CD4-positive, alpha-beta T cell treated with Interleukin-12 subunit alpha and Interleukin-12 subunit beta, for 1 hour (primary cell): ENCODE measurements at regions not wholly inside any gene's neighbourhood (a gene's known extent, or its start where the extent isn't known, plus 50 kb on each side); places are given as distances from the start of the nearest gene placed in this dataset.

Experiments used
- DNase-seq: peaks from one replicate; pipeline ENCODE4 v3.0.0-alpha.2; 2020

DNA sequence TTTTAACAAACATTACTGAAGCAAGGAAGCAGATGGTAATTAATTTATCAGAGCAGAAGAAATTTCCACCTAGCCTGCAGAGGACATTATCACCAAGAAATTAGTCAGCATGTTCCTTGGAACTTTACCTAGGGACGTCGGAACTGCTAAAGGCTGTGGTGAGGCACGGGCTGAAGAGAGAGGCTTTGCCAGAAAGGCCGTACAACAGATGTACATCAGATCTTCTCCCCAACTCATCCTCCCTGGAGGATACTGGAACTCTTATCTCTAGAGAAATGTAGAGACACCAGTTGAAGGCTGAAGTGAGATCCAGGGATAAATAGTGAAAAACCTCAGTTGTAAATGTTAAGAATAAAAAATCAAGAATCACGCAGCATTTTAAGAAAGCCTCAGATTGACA is 257.1 kb downstream of the SAMD5 start:
- DNase-seq: no peak

DNA sequence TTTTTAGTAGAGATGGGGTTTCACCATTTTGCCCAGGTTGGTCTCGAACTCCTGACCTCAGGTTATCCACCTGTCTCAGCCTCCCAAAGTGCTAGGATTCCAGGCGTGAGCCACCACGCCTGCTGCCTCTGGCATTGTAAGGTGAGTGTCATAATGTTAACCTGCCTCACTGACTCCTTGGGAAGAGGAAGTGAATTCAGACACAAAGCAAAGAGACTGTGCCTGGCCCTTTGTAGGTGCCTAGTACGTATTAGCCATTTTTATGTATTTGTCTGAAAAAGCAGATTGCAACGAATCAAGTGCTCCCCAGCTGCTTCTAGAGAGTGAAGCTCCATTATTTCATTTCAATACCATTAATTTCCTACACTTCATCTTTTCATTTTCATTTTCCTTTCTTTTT is 260.5 kb downstream of the SAMD5 start:
- DNase-seq: no peak

DNA sequence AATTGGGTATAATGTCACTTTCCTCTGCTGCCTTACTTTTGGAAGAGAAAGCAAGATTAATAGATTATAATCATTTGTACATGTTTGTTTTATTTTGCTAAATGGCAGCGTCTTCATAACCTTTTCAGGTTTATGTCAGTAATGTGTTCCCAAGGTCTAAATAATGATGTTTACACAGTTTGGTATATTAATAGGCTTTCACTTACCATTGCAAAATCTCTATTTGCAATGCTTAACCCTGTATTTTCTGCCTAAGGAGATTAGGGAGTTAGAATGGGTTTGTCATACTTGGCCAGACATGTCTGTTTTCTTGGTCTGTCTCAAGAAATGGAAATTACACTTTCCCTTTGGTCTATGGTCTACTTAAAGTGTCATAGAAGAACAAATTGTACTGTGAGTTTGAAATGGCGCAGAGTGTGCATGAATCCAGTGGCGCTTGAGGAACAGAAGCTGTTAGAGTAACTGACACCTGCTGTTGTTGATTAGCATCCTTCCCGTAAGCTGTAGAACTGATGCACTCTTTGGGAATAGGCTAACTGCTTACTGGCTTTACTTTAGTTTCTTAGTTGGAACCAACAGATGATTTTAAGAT is 261.1 kb downstream of the SAMD5 start:
- DNase-seq: no peak

DNA sequence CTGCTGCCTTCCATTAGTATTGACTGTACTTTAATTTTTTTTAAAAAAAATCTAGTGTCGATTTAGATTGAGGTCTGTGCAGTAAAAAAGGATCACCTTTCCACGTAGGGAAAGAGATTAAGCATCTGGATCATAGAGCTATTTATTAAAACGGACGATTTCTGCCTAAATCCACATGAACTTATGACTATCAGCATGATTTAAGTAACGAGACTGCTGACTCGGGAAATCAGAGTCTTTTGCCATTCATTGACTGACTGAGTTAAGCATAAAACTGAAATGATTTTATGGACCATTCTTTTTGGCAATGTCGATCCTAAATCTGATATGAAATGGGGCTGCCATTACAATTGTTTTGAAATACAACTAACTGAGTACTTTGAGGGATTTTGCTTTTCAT is 261.7 kb downstream of the SAMD5 start:
- DNase-seq: no peak

DNA sequence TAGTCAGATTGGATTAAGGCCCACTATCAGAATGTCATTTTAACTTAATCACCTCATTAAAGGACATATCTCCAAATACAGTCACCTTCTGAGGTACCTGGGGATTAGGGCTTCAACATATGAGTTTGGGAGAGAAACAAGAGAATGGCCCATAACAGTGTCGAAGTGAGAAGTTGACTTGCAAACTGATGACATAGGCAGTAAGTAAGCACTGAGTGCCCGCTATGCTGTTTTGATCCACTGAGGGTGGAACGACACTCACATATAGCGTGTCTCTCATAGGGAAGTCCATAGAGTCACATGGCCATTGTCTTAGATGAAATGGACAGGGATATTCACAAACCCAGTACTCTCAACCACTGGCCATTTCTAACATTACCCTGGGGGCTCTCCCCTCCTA is 264.2 kb downstream of the SAMD5 start:
- DNase-seq: no peak

DNA sequence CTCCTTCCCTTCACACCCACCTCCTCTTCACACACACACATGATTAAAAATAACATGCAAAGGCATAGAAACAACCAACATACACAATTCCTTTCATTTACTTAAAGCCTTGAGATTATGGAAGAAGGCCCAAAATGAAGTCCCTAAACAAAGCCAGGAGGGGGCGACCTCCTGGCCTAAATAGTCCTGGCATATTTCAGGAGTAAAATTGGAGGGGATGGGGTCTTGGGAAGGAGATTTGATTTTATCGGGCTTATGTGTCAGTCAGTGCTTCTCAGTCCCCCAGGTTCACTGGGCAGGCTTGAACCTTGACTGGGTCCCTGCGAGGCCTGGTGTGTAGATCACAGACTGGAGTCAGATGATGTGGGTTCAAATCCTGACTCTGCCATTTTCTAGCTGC is 266.4 kb downstream of the SAMD5 start:
- no peak for DNase-seq

DNA sequence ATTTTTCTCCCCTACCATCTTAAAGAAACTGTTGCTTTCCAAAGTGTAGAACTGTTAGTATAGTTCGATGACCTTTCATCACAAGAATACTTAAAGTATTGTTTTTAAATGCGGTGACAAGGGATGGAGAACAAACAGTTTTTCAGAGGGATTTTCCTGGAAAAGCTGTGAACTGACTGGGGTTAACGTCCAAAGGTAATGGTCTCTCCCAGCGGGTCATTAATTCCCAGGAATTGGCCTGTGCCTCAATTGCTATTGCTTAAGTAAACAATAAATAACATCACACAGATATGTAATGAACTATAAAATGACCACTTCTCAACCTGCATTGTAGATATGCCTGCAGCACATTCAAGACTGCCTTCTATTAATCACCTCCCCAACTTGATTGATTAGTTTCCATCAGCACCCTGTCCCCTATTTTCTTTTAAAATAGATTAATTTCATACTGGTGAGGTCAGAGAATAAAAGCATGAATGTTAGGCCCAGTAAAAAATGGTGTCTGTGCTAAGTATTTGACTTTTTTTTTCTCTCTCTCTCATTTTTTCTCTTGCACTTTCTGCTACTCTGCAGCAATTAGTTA is 268.2 kb downstream of the SAMD5 start:
- DNase-seq: no peak

DNA sequence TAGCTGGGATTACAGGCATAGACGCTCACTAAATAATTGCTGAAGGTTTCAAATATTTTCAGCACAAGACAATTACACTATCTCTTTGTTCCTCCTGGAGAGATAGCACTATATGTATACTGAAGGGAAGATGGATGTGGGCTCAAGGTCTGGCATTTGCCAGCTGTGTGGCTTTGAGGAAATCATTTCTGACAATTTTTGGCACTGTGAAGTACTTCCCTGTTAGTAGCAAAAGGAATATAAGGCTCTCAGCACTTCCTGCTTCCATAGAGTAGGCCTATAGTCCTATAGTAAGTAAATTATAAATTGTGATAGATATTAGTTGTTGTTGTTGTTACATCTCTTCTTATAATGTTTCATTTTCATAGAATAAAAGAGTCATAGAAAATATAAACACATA is 271.1 kb downstream of the SAMD5 start:
- no peak for DNase-seq

DNA sequence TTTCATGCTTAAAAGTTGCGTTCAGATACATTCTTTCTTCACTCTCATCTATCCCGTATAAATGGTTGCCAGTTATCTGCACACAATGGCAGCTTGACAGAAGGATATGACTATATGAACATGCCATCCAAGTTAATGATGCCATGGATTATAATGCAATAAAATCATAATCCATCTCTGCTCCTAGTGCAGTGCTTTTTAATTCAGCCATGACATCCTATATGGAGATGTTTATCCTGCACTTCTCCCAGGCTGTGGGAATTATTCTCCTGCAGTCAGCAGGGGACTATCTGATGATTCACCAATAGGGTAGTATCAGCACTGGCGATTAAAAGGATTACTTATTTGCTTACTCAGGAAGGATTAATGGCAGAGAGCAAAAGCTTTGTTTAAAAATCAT is 273.8 kb downstream of the SAMD5 start:
- DNase-seq: no peak

DNA sequence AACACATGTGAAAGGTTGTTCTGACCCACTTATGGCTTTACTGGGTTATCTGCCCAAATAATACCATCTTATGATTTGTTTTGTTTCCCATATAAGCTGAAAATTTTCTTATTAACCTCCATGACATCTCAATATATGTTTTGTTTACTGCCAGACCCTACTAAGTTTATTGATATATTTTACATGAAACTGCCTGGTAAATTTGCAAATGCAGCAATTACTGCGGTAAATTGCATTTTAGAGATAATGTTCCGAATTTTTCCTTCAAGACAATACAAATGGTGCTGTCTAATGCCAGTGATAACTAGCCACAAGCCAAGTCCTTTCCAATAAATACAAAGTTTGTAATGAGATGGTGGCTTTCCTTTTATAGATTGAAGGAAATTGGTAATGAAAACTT is 275.9 kb downstream of the SAMD5 start:
- DNase-seq: no peak

DNA sequence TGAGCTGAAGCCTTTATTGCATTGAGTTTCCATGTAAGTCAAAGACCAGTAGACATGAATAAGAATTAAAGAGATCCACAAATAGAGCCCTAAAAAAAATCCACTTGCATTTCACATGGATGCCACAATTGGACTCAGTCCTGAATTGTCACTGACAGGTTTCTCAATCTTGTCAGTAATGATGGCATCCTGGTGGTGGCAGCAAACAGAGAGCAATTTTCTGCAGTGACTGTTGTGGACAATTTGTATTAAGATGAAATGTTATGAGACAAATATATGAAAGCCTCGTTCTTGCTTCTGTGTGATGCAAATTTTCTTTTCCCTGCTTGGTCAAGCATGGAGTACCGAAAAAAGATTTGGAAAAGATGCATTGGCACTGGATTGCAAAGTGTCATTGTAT is 278.9 kb downstream of the SAMD5 start:
- no peak for DNase-seq

DNA sequence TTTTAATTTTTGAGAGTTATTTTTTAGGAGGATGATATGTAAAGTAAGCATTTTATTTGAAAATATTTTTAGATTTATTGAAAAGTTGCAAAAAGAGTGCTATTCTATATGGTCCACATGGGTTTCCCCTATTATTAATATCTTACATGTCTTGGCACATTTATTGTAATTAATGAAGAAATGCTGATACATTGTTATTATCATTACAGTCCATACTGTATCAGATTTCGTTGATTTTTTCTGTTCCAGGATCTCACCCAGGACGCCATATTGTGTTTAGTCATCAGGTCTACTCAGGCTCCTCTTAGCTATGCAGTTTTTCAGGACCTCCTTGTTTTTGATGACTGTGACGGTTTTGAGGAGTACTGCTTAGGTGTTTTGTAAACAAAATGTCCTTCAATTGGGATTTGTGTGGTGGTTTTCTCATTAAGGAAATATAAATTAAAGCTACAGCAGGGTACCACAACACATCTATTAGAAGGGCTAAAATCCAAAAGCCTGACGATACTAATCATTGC is 281.0 kb downstream of the SAMD5 start:
- DNase-seq: no peak

DNA sequence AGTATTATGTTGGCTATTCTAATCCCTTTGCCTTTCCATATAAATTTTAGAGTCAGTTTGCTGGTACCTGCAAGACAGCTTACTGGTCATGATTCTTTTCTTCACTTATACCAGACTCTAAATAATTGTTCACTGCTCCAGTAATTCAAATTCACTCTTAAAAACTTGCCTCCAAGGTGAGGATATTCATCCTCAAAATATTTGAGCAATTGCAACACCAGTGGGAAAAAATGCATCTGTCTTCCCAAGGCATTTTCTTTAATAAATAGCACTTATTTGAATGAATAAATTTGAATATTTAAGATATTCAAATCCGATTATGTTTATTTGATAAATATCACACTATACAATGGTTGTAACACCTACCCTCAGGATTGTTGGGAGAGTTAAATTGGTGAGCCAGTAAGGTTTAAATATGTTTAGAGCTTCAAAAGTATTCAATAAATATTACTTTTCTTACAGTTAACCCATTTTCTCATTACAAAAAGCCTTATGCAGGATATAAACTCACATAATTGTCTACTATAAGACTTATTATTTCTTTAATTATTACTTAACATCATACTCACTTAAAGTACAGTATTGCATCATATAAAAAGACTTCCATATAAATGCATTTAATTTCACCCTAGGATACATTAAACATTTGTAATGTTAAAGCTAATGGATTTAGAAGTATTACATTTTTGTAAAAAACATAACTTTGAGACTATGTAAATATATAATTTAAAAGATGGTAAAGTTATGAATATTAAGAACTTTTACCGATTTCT is 285.6 kb downstream of the SAMD5 start:
- DNase-seq: no peak

DNA sequence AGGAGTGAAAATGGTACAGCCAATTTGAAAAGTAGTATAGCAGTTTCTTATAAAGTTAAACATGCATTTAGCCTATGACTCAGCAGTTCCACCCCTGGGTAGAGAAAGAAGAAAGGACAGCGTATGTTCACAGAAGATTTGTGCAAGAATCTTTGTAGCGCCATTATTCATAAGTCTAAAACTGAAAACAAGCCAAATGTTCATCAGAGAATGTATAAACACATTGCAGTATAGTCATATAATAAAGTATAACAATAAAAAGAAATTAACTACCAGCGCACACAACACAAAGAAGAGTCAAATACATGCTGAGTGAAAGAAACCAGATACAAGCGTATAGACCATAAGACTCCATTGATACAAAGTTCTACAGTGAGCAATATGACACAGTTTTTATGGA is 294.0 kb downstream of the SAMD5 start:
- no peak for DNase-seq

DNA sequence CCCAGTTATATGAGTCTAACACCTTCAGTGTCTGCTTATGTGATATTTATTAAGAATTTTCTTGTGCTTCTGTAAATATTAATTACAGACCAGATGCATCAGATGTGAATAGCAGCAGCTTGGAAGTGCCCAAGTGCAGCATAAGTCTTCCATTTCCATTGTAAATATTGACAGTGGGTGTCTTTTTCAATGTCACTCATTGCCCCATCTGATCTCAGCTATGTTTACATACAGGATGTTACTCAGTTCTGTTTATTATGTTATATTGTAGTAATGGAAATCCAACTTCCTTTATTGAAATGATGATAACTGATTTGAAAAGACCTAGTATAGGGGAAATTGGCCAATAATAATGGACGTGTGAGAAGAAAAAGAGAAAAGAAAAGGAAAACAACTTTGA is 296.7 kb downstream of the SAMD5 start:
- DNase-seq: no peak

DNA sequence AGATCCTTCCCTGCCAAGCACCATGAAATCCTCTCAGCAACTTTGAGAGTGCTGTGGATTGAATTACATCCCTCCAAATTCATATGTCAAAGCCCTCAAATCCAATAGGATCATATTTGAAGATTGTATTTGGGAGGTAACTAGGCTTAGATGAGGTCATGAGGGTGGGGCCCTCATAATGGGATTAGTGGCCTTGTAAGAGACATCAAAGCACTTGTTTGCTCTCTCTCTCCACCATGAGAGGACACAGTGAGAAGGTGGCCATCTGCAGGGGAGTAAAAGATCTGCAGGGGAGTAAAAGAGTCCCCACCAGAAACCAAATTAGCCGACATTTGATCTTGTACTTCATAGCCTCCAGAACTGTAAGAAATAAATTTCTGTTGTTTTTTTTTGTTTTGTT is 298.2 kb downstream of the SAMD5 start:
- no peak for DNase-seq

DNA sequence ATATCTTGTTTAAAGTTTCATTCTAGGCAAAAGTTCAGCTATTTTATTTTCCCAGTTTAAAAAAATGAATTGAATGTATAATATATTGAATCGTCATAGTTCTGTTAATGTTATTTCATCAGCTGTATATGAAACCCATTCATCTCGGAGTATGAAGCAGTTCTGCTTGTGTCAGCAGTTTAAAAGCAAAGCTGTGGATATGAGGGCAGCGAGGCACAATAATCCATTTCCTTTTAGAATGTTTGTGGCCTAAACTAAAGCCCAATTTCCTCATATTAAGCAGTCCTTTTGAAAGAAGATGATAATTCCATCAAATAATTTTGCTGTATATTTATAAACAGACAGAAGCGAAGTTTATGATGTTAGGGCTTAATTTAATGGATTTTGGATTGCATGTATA is 300.1 kb downstream of the SAMD5 start:
- no peak for DNase-seq

DNA sequence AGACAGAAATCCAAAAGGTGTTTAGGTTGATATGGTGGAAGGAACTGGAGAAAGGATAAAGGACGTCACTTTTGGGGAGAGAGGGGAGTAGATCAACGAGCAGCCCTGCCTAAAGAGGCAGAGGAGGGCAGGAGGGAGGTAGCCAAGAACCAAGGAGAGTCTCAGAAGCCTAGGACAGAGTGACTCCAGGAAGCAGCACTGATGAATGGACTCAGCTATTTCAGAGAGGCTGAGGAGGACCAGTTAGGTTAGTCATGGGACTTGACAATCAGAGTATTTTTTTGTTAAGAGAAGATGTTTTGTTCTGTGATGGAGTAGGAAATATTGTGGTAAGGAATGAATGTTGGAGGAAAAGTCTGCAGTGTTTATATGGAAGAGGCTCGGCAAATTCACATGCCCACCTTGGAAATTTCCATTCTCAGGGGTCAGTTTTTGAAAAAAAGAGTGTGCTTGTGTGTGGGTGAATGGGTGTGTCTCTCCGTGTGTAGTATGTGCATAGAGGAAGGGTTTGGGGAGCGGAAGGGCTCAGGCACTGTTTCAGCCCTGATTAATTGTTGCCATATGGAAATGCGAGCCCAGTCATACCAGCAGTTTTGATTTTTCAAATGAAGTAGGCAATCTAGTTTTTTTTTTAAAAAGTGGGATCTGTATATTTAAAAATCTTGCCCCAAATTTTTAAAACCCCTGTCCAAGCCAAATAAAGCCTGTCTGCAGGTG is 303.6 kb downstream of the SAMD5 start:
- no peak for DNase-seq

DNA sequence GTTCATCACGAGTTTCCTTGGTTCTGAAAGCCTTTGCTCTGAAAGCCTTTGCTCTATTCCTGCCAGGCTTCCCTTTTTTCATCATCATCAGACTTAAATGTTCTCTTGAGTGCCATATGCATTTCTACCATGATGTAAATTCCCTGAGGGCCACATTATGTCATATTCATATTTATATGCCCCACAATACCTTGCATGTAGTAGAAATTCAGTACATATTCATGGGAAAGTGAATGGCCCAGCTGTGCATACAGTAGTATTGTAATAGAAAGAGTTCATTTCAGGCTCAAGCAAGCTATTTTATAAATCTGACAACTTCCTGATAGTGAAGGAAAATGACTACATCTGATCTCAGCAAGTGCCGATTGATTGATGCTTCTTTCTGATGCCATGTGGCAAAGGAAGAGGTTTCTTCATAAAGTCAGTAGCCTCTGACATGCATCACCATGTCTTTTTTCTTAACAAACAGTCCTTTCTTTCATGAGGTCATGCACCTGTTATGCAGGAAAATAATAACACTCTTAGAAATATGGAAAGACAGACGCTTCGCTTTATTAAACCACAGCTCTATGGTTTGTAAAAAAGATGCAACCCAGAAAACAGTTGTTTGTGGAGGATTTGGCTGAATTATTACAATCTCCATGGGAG is 308.7 kb downstream of the SAMD5 start:
- no peak for DNase-seq

DNA sequence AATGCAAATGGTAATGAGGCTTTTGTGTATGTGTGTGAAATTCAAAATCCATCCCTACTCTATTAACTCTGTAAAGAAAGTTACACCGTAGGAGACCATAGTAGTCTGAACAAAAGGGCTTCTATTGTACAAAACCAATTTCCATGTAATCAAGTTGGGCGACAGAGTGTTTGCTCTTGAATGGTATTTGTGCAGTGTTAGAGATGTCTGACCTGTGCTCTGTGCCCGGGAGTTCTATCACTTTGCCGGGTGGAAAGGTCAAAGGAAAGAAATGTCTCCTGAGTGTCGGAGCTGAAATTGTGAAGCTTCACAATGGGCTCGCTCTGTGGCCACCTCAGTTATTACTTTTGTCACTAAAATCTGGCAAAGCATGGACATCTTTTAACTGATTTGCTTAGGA is 312.0 kb downstream of the SAMD5 start:
- DNase-seq: no peak

DNA sequence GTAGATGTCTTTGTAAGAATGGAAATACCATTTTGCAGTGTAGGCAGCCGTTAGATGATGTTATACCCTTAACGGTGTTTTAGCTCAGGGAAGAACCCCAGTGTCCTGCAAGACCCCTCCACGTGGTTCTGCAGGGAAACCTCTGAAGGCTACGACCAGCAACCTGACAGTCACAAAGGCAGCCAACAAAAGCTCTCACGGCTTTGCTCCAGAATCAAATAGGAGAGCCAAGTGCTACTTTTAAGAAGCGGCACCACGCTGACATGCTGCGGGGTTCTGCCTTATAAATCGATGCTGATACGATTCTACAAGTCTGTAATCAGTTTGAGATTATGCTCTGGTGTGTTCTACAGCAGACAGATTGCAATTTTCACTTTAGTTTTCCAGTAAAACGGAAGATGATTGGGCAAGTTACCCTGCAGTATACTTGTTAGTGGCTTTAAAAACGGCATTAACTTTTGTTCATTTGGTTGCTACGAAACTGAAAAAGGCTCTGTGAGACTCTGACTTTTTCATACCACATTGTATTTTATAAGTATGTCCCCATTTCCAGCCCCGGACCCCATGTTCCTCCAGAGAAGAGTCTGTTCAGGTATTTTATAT is 312.9 kb downstream of the SAMD5 start:
- DNase-seq: no peak

DNA sequence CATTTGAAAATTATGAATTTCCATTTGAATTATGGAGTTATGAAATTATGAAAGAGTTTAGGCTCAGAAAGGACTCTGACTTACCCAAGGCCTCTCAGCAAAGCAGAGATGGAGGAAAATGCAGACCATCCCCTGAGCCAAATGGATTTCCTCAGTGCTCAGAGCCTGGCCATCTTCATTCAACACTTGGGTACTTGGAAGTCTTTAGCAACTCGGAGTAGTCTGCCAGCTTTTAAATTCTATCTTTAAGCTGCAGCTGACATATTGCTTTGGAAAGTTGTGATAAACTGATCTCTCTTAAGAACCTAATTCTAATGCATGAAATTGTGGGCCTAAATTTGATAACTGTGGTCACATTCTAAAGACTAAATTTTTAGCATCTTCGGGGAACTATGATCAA is 315.4 kb downstream of the SAMD5 start:
- no peak for DNase-seq

DNA sequence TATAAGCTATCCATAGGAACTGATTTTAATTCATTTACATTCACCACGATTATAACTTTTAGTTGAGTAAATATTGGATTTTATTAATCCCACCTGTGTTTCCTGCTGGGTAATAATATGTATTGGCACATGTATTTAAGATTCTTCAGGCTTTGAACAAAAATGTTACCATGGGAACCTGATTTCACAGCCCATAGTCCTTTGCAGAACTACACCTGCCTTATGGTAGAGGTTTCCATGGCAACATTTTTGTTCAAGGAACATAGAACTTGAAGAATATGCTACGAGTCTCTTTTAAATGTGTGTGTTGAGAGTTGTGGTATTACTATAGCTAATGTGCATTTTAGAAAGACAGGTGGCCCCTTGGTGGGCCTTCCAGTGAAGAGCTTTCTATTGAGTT is 317.4 kb downstream of the SAMD5 start:
- no peak for DNase-seq
